HG03439 (cell line): ENCODE measurements at regions not wholly inside any gene's neighbourhood (a gene's known extent, or its start where the extent isn't known, plus 50 kb on each side); places are given as distances from the start of the nearest gene placed in this dataset.

Source experiments
- ATAC-seq: cut with Tn5 transposase; IDR thresholded peaks from one replicate; pipeline ENCODE4 v1.9.1; 2021; ENCODE audit warnings: mild to moderate bottlenecking, moderate library complexity; ENCODE audit not compliant: unreplicated experiment

GRCh38 chr13:34001389-34001788 is 183.4 kb downstream of the RFC3 start:
- no peak for ATAC-seq

GRCh38 chr13:34002141-34002540 is 184.2 kb downstream of the RFC3 start:
- no peak for ATAC-seq

GRCh38 chr13:34002924-34003323 is 185.0 kb downstream of the RFC3 start:
- no peak for ATAC-seq

- ATAC-seq: no peak
Measured at GRCh38 chr13:34003656-34004055, 185.7 kb downstream of the RFC3 start.

GRCh38 chr13:34004676-34005075 is 186.7 kb downstream of the RFC3 start:
- ATAC-seq: no peak

- ATAC-seq: no peak
Measured at GRCh38 chr13:34006011-34006410, 188.1 kb downstream of the RFC3 start.

- ATAC-seq: no peak
Measured at GRCh38 chr13:34011552-34012085, 193.7 kb downstream of the RFC3 start.

GRCh38 chr13:34012382-34012781 is 194.4 kb downstream of the RFC3 start:
- ATAC-seq: no peak

GRCh38 chr13:34013061-34013460 is 195.1 kb downstream of the RFC3 start:
- no peak for ATAC-seq

GRCh38 chr13:34017231-34017630 is 199.3 kb downstream of the RFC3 start:
- no peak for ATAC-seq

GRCh38 chr13:34019870-34020269 is 201.9 kb downstream of the RFC3 start:
- no peak for ATAC-seq

- no peak for ATAC-seq
Measured at GRCh38 chr13:34020388-34020787, 202.4 kb downstream of the RFC3 start.

- ATAC-seq: no peak
Measured at GRCh38 chr13:34021619-34022018, 203.7 kb downstream of the RFC3 start.

- ATAC-seq: no peak
Measured at GRCh38 chr13:34025746-34026145, 207.8 kb downstream of the RFC3 start.

GRCh38 chr13:34026308-34026707 is 208.4 kb downstream of the RFC3 start:
- no peak for ATAC-seq

GRCh38 chr13:34028496-34029442 is 210.8 kb downstream of the RFC3 start:
- no peak for ATAC-seq

- no peak for ATAC-seq
Measured at GRCh38 chr13:34030782-34031181, 212.8 kb downstream of the RFC3 start.

GRCh38 chr13:34031610-34032009 is 213.7 kb downstream of the RFC3 start:
- ATAC-seq: no peak

- ATAC-seq: no peak
Measured at GRCh38 chr13:34034411-34034810, 216.5 kb downstream of the RFC3 start.

GRCh38 chr13:34035178-34035577 is 217.2 kb downstream of the RFC3 start:
- ATAC-seq: no peak

GRCh38 chr13:34035676-34036325 is 217.9 kb downstream of the RFC3 start:
- no peak for ATAC-seq
